ENCODE measurements at regions not wholly inside any gene's neighbourhood (a gene's known extent, or its start where the extent isn't known, plus 50 kb on each side); places are given as distances from the start of the nearest gene placed in this dataset.

DNA sequence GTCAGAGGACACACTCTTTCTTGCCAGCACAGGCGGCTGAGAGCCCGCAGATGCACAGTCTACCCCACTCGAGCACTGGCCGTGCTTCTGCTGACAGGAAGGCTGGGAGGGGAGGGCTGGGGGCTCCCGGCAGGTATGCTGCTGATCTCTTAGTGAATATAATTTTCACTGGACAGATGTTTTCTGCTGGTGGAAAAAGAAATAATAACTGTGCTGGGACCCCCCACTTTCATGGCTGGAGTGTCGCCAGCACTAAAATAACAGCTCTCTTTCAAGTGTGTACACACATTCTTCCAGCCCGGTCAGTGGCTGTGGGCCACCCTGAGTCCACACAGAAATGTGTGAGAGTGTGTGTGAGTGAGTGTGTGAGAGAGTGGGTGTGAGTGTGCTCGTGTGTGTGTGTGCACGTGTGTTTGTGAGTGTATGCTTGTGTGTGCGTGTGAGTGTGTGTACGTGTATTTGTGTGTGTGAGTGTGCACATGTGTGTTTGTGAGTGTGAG lies 167.7 kb upstream of the USP24 start:
- TF ChIP-seq CTCF (CRISPR knock-in tag; IDR thresholded peaks at IDR 0.05): no peak
- no peak for TF ChIP-seq HDAC2 (CRISPR knock-in tag; IDR thresholded peaks at IDR 0.05)
- TF ChIP-seq ATF7-NPFF (CRISPR knock-in tag; IDR thresholded peaks at IDR 0.05; ENCODE audit: low read depth): no peak
- TF ChIP-seq SETDB1 (CRISPR knock-in tag; IDR thresholded peaks at IDR 0.05; ENCODE audit: borderline replicate concordance): no peak
